H1 (cell line): ENCODE measurements at regions not wholly inside any gene's neighbourhood (a gene's known extent, or its start where the extent isn't known, plus 50 kb on each side); places are given as distances from the start of the nearest gene placed in this dataset.

Experiments
- CTCF ChIA-PET: fragments of 300-600 bp; sonication (Branson Sonifier 250); formaldehyde crosslinking; loops from one replicate; lab custom pipeline; 2021; ENCODE audit not compliant: partially characterized antibody; lab: Charles Lee
- POLR2A ChIA-PET: fragments of 300-600 bp; sonication (Branson Sonifier 250); formaldehyde crosslinking; loops from one replicate; lab custom pipeline; 2021; ENCODE audit warnings: inconsistent platforms; ENCODE audit not compliant: partially characterized antibody; lab: Charles Lee
- DNase-seq, 2 experiments: peaks; one replicate each; pipeline versions ENCODE4 v3.0.0 to v3.0.0-alpha.2; 2010 to 2022; ENCODE audit warnings: low spot score in 2 of 2, low read depth in 1 of 2, mixed read lengths in 1 of 2
- FAIRE-seq: peaks from 2 replicates; lab custom pipeline; 2011; peaks lifted over from hg19 to GRCh38; lab: Jason Lieb, UNC
- H2AFZ ChIP-seq: 2 replicates; pipeline ENCODE4 v1.8.1; 2012; ENCODE audit warnings: low read length, inconsistent platforms
- H2AK5ac ChIP-seq: 2 replicates; pipeline ENCODE4 v1.6.1; 2013; ENCODE audit warnings: low read depth, low read length
- H2BK120ac ChIP-seq: replicated peaks from 2 replicates; pipeline ENCODE3; 2013; ENCODE audit warnings: low read depth, low read length, inconsistent platforms
- H2BK12ac ChIP-seq: 2 replicates; pipeline ENCODE4 v1.6.1; 2013; ENCODE audit warnings: low read depth, low read length
- H2BK15ac ChIP-seq: 2 replicates; pipeline ENCODE4 v1.6.1; 2013; ENCODE audit warnings: low read length
- H2BK20ac ChIP-seq: 2 replicates; pipeline ENCODE4 v1.6.1; 2013; ENCODE audit warnings: low read length
- H2BK5ac ChIP-seq: 2 replicates; pipeline ENCODE4 v1.6.1; 2013; ENCODE audit warnings: low read depth, low read length
- H3K14ac ChIP-seq: 2 replicates; pipeline ENCODE4 v1.6.1; 2013; ENCODE audit warnings: inconsistent platforms; ENCODE audit not compliant: insufficient read length
- H3K18ac ChIP-seq: 2 replicates; pipeline ENCODE4 v1.6.1; 2013; ENCODE audit warnings: low read length; ENCODE audit errors: extremely low read depth
- H3K23ac ChIP-seq: 2 replicates; pipeline ENCODE4 v1.6.1; 2013; ENCODE audit warnings: inconsistent platforms; ENCODE audit not compliant: insufficient read length
- H3K23me2 ChIP-seq: 2 replicates; pipeline ENCODE4 v1.6.1; 2013; ENCODE audit warnings: low read depth, low read length
- H3K27ac ChIP-seq: 2 replicates; pipeline ENCODE4 v1.6.1; 2011; ENCODE audit warnings: low read depth, low read length, inconsistent platforms
- H3K27me3 ChIP-seq, 4 experiments: replicated peaks in 1 of 4; 1 replicate in 1 of 4; 2 replicates in 3 of 4; pipeline versions ENCODE4 v1.6.1 to v1.8.1; 2011 to 2013; ENCODE audit warnings: low read length in 3 of 4, mild to moderate bottlenecking in 3 of 4, inconsistent platforms in 2 of 4, mixed read lengths in 2 of 4, moderate library complexity in 1 of 4; ENCODE audit not compliant: control insufficient read depth in 3 of 4, insufficient read depth in 3 of 4; ENCODE audit errors: extremely low read depth in 1 of 4
- H3K36me3 ChIP-seq, 4 experiments: 2 replicates each; pipeline versions ENCODE4 v1.6.1 to v1.8.1; 2011 to 2013; ENCODE audit warnings: mild to moderate bottlenecking in 4 of 4, low read length in 3 of 4, moderate library complexity in 2 of 4, control low read depth in 1 of 4, inconsistent platforms in 1 of 4; ENCODE audit not compliant: insufficient read depth in 4 of 4, control insufficient read depth in 2 of 4
- H3K4ac ChIP-seq: replicated peaks from 2 replicates; pipeline ENCODE3; 2013; ENCODE audit warnings: low read length, low read depth, mixed read lengths, inconsistent platforms; ENCODE audit not compliant: insufficient read length
- H3K4me1 ChIP-seq, 4 experiments: replicated peaks in 1 of 4; 1 replicate in 1 of 4; 2 replicates in 3 of 4; pipeline versions ENCODE4 v1.6.1 to v1.8.1; 2011 to 2013; ENCODE audit warnings: low read length in 3 of 4, inconsistent platforms in 2 of 4, mixed read lengths in 1 of 4; ENCODE audit not compliant: insufficient read depth in 4 of 4, control insufficient read depth in 3 of 4
- H3K4me2 ChIP-seq, 2 experiments: 2 replicates each; pipeline versions ENCODE4 v1.6.1 to v1.8.1; 2011 to 2013; ENCODE audit warnings: low read depth in 2 of 2, low read length in 2 of 2, control low read depth in 1 of 2, inconsistent platforms in 1 of 2, mild to moderate bottlenecking in 1 of 2; ENCODE audit not compliant: insufficient read depth in 1 of 2
- H3K4me3 ChIP-seq, 4 experiments: fragments of 200-600, 300-600 bp in 1 of 4; sonication (generic), shearing (Covaris generic), sonication (Bioruptor Twin) in 1 of 4; 2 replicates each; pipeline versions ENCODE4 v1.5.1 to v1.8.1; 2011 to 2016; ENCODE audit warnings: low read length in 4 of 4, low read depth in 3 of 4, control low read depth in 2 of 4, inconsistent platforms in 2 of 4, mild to moderate bottlenecking in 2 of 4, mixed read lengths in 1 of 4, moderate library complexity in 1 of 4; ENCODE audit not compliant: insufficient read depth in 2 of 4; ENCODE audit errors: extremely low read depth in 1 of 4
- H3K56ac ChIP-seq: replicated peaks from 2 replicates; pipeline ENCODE3; 2013; ENCODE audit warnings: low read depth, mild to moderate bottlenecking, mixed read lengths, low read length, inconsistent platforms; ENCODE audit not compliant: insufficient read length
- H3K79me1 ChIP-seq: 2 replicates; pipeline ENCODE4 v1.6.1; 2013; ENCODE audit warnings: low read depth, low read length, control low read depth
- H3K79me2 ChIP-seq, 2 experiments: 2 replicates each; pipeline versions ENCODE4 v1.6.1 to v1.8.1; 2012 to 2013; ENCODE audit warnings: low read length in 2 of 2, mild to moderate bottlenecking in 2 of 2, inconsistent platforms in 1 of 2; ENCODE audit not compliant: insufficient read depth in 2 of 2, control insufficient read depth in 1 of 2
- H3K9ac ChIP-seq, 4 experiments: replicated peaks in 1 of 4; 1 replicate in 1 of 4; 2 replicates in 3 of 4; pipeline versions ENCODE4 v1.6.1 to v1.8.1; 2011 to 2013; ENCODE audit warnings: low read depth in 3 of 4, low read length in 3 of 4, control low read depth in 2 of 4, mild to moderate bottlenecking in 2 of 4, moderate library complexity in 2 of 4, inconsistent platforms in 1 of 4; ENCODE audit errors: extremely low read depth in 1 of 4
- H3K9me3 ChIP-seq, 2 experiments: 2 replicates each; pipeline versions ENCODE4 v1.6.1 to v1.8.1; 2012 to 2013; ENCODE audit warnings: mild to moderate bottlenecking in 2 of 2, moderate library complexity in 2 of 2, control low read depth in 1 of 2, inconsistent platforms in 1 of 2, low read depth in 1 of 2, low read length in 1 of 2, mixed read lengths in 1 of 2; ENCODE audit not compliant: insufficient read depth in 2 of 2
- H4K20me1 ChIP-seq, 2 experiments: replicated peaks in 1 of 2; 2 replicates each; pipeline versions ENCODE3 to v1.8.1; 2011 to 2013; ENCODE audit warnings: inconsistent platforms in 2 of 2, low read length in 2 of 2, mild to moderate bottlenecking in 1 of 2; ENCODE audit not compliant: insufficient read depth in 2 of 2, control insufficient read depth in 1 of 2
- H4K5ac ChIP-seq: 2 replicates; pipeline ENCODE4 v1.6.1; 2013; ENCODE audit warnings: low read length, low read depth, mixed read lengths, inconsistent platforms; ENCODE audit not compliant: insufficient read length
- H4K8ac ChIP-seq: 2 replicates; pipeline ENCODE4 v1.8.0; 2013; ENCODE audit warnings: mild to moderate bottlenecking, moderate library complexity, low read length, inconsistent platforms; ENCODE audit not compliant: insufficient read depth; ENCODE audit errors: extremely low read depth
- H4K91ac ChIP-seq: replicated peaks from 2 replicates; pipeline ENCODE3; 2013; ENCODE audit warnings: low read length, mixed read lengths, inconsistent platforms; ENCODE audit not compliant: insufficient read length
- CHD1 ChIP-seq: IDR thresholded peaks from 2 replicates; pipeline ENCODE4 v1.6.1; 2012; ENCODE audit warnings: low read depth, low read length, improper control_type of control experiment
- WGBS, 2 experiments: shearing (Covaris generic) in 1 of 2; methylation state at CpG; one replicate each; pipeline versions ENCODE4 v1.1.6 to v1.1.7; 2013 to 2015; ENCODE audit warnings: low lambda C conversion rate in 2 of 2, mixed read lengths in 2 of 2, inconsistent platforms in 1 of 2, low coverage in 1 of 2, missing lambda C conversion rate in 1 of 2; ENCODE audit not compliant: insufficient replicate concordance in 2 of 2, insufficient coverage in 1 of 2, insufficient read length in 1 of 2; ENCODE audit errors: extremely low coverage in 1 of 2, missing lambda C conversion rate in 1 of 2; 5-methylcytosine and 5-hydroxymethylcytosine counted together

- Histone ChIP-seq H3K23ac (no peak overlapping the region), H3K9ac (no peak overlapping the region), H3K4ac (no peak overlapping the region), H3K14ac (no peak overlapping the region), H3K79me1 (no peaks in the 10 kb centered on the region), H4K5ac (no peak overlapping the region), H3K4me1 (no peaks in the 10 kb centered on the region), H2BK120ac (no peak overlapping the region), H3K9me3 (no peaks in the 10 kb centered on the region), H4K91ac (no peak overlapping the region), H3K56ac (no peak overlapping the region), H3K27me3 (no peaks in the 10 kb centered on the region), H2BK12ac (no peak overlapping the region), H2BK15ac (no peak overlapping the region), H4K20me1 (no peaks in the 10 kb centered on the region), H2BK20ac (no peak overlapping the region), H2BK5ac (no peak overlapping the region), H3K36me3 (no peaks in the 10 kb centered on the region), H3K79me2 (no peaks in the 10 kb centered on the region), H3K27ac (no peak overlapping the region), H3K4me2 (no peak overlapping the region), H4K8ac (no peak overlapping the region), H3K4me3 (no peak overlapping the region), H3K18ac (no peak overlapping the region), H2AFZ (no peak overlapping the region; the same call in 1 of the 2 replicates), H2AK5ac (no peak overlapping the region), H3K23me2 (no peaks in the 10 kb centered on the region)
- ChIA-PET CTCF (no interaction called here), POLR2A (no interaction called here)
- no peak for DNase-seq
- FAIRE-seq, result no peak
- 90% methylated on average over 4 of the region's 4 CpGs; no CpG with 5 or more reads in 1 of the 2 experiments for WGBS, 2 experiments
- TF ChIP-seq CHD1, result no peak
Observed at GRCh38 chr13:63337041-63337440, 1921.4 kb upstream of the PCDH20 start.
